NCI-H1436 treated with DMSO at 0.1 percent for 48 hours (cell line): ENCODE measurements at regions not wholly inside any gene's neighbourhood (a gene's known extent, or its start where the extent isn't known, plus 50 kb on each side); places are given as distances from the start of the nearest gene placed in this dataset.
"Not testable (repeated sequence)": the region's sequence is repeated elsewhere in the genome, so short reads cannot be mapped to it uniquely, and the experiment has no call there.

ENCODE experiments used
- DNase-seq: peaks from one replicate; lab custom pipeline; 2025; lab: John Stamatoyannopoulos, UW

- no peak for DNase-seq
Observed at GRCh38 chr14:77985211-77985615, 185.0 kb upstream of the NRXN3 start.

GRCh38 chr14:77986773-77987172 lies 183.4 kb upstream of the NRXN3 start:
- no peak for DNase-seq

- no peak for DNase-seq
Observed at GRCh38 chr14:77988096-77988870, 181.9 kb upstream of the NRXN3 start.

- no peak for DNase-seq
Observed at GRCh38 chr14:77988970-77989369, 181.2 kb upstream of the NRXN3 start.

- no peak for DNase-seq
Observed at GRCh38 chr14:77989441-77989991, 180.7 kb upstream of the NRXN3 start.

GRCh38 chr14:77990337-77990736 lies 179.8 kb upstream of the NRXN3 start:
- no peak for DNase-seq

- no peak for DNase-seq
Observed at GRCh38 chr14:77991128-77991772, 178.9 kb upstream of the NRXN3 start.

GRCh38 chr14:78005325-78005724 lies 164.8 kb upstream of the NRXN3 start:
- no peak for DNase-seq

- DNase-seq: no peak
Observed at GRCh38 chr14:78007160-78007559, 163.0 kb upstream of the NRXN3 start.

- DNase-seq: no peak
Observed at GRCh38 chr14:78010688-78011087, 159.5 kb upstream of the NRXN3 start.

- not testable (repeated sequence) for DNase-seq
Observed at GRCh38 chr14:78013911-78014310, 156.3 kb upstream of the NRXN3 start.

GRCh38 chr14:78016532-78016931 lies 153.6 kb upstream of the NRXN3 start:
- no peak for DNase-seq

GRCh38 chr14:78018283-78018682 lies 151.9 kb upstream of the NRXN3 start:
- no peak for DNase-seq

- peak; percentile 23 for DNase-seq
Observed at GRCh38 chr14:78022059-78022458, 148.1 kb upstream of the NRXN3 start.

GRCh38 chr14:78023112-78023511 lies 147.1 kb upstream of the NRXN3 start:
- no peak for DNase-seq

- DNase-seq: no peak
Observed at GRCh38 chr14:78028471-78028870, 141.7 kb upstream of the NRXN3 start.

- DNase-seq: peak; percentile 48
Observed at GRCh38 chr14:78029601-78030372, 140.4 kb upstream of the NRXN3 start.

- DNase-seq: no peak
Observed at GRCh38 chr14:78043349-78043748, 126.8 kb upstream of the NRXN3 start.

GRCh38 chr14:78048120-78048519 lies 122.1 kb upstream of the NRXN3 start:
- DNase-seq: no peak

GRCh38 chr14:78056890-78057289 lies 113.3 kb upstream of the NRXN3 start:
- DNase-seq: not testable (repeated sequence)

GRCh38 chr14:78070344-78070743 lies 99.8 kb upstream of the NRXN3 start:
- DNase-seq: no peak

GRCh38 chr14:78071016-78071549 lies 99.1 kb upstream of the NRXN3 start:
- DNase-seq: no peak
